ACC112 (cell line): ENCODE measurements at regions not wholly inside any gene's neighbourhood (a gene's known extent, or its start where the extent isn't known, plus 50 kb on each side); places are given as distances from the start of the nearest gene placed in this dataset.
A peak's percentile ranks its signal among the peaks of the same experiment; 100 is the strongest.
"Not testable (repeated sequence)": the region's sequence is repeated elsewhere in the genome, so short reads cannot be mapped to it uniquely, and the experiment has no call there.

Source experiments
- H2AFZ ChIP-seq: fragments of 200-600 bp; sonication (generic); one replicate; pipeline ENCODE4 v1.6.0; 2017; ENCODE audit warnings: antibody characterized with exemption, low read length; ENCODE audit not compliant: unreplicated experiment
- H3K27ac ChIP-seq: fragments of 200-600 bp; sonication (generic); 2 replicates; pipeline ENCODE4 v1.5.1; 2014; ENCODE audit warnings: low read depth, mild to moderate bottlenecking, antibody characterized with exemption, low read length, moderate library complexity
- H3K27me3 ChIP-seq: fragments of 200-600 bp; sonication (generic); 2 replicates; pipeline ENCODE4 v1.6.1; 2014; ENCODE audit warnings: mild to moderate bottlenecking, antibody characterized with exemption, low read length, moderate library complexity, mixed read lengths; ENCODE audit not compliant: insufficient read depth
- H3K36me3 ChIP-seq: fragments of 200-600 bp; sonication (generic); 2 replicates; pipeline ENCODE4 v1.6.1; 2016; ENCODE audit warnings: mild to moderate bottlenecking, antibody characterized with exemption, low read length, moderate library complexity, mixed read lengths; ENCODE audit not compliant: insufficient read depth
- H3K4me1 ChIP-seq: fragments of 200-600 bp; sonication (generic); one replicate; pipeline ENCODE4 v1.6.1; 2016; ENCODE audit warnings: low read length, mixed read lengths; ENCODE audit not compliant: insufficient read depth, unreplicated experiment, control insufficient read depth
- H3K4me3 ChIP-seq: fragments of 200-600 bp; sonication (generic); 2 replicates; pipeline ENCODE4 v1.5.1; 2014; ENCODE audit warnings: mild to moderate bottlenecking, low read depth, low read length
- H3K79me2 ChIP-seq: fragments of 200-600 bp; sonication (generic); one replicate; pipeline ENCODE4 v1.6.0; 2016; ENCODE audit warnings: low read length; ENCODE audit not compliant: control insufficient read depth, unreplicated experiment, insufficient read depth

GRCh38 chr5:74391410-74391809, 249.1 kb downstream of the ENC1 start:
- no peak overlapping the region for H3K27ac ChIP-seq
- no peak overlapping the region for H3K4me3 ChIP-seq
- H3K27me3 ChIP-seq: no peaks in the 10 kb centered on the region

DNA sequence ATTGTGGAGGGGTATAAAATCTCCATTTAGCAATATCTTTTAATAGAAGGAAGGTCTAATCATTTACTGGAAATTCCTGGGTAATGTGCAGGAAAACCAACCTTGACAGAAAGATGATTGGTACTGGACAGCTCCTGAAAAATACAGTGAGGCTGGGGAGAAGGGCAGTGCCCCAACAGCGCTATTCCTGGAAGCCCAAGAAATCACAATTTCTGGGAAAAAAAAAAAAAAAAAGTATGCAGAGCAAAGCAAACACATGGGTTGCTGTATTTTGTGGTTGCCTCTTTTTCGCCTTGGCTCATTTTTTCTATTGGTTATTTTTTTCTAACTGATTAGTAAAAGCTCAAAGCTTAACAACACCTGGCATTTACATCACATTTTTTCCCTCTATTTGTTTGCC, 249.7 kb downstream of the ENC1 start:
- Histone ChIP-seq H3K36me3 (no peaks in the 10 kb centered on the region), H3K79me2 (no peaks in the 10 kb centered on the region), H3K27ac (no peak overlapping the region), H2AFZ (no peak overlapping the region), H3K4me1 (peaks cover 6% of the 10 kb centered on the region), H3K4me3 (no peak overlapping the region), H3K27me3 (no peaks in the 10 kb centered on the region)

More at GRCh38 chr5:74391410-74391809, 249.1 kb downstream of the ENC1 start:
- Histone ChIP-seq H3K36me3 (no peaks in the 10 kb centered on the region), H2AFZ (no peak overlapping the region), H3K79me2 (no peaks in the 10 kb centered on the region), H3K4me1 (peaks cover 6% of the 10 kb centered on the region)

DNA sequence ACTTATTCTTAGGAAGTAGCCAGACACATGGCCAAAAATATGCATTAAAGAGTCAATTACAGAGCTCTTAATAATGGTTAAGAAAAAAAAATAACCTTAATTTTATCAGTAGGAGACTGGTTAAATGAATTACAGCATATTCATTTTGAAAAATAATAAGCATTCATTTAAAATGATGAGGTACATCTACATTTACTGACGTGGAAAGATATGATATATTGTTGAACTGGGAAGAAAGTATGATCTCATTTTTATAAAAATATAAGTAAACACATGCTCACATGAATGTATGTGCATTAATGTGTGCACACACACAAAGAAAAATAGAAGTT, 250.3 kb downstream of the ENC1 start:
- no peak overlapping the region for H2AFZ ChIP-seq
- no peak overlapping the region for H3K27ac ChIP-seq
- no peaks in the 10 kb centered on the region for H3K79me2 ChIP-seq
- no peak overlapping the region for H3K4me3 ChIP-seq
- no peaks in the 10 kb centered on the region for H3K36me3 ChIP-seq
- peaks cover 6% of the 10 kb centered on the region for H3K4me1 ChIP-seq
- no peaks in the 10 kb centered on the region for H3K27me3 ChIP-seq

- H3K27ac ChIP-seq: no peak overlapping the region
- H3K4me1 ChIP-seq: peaks cover 6% of the 10 kb centered on the region
- H3K27me3 ChIP-seq: no peaks in the 10 kb centered on the region
- H3K4me3 ChIP-seq: no peak overlapping the region
- no peaks in the 10 kb centered on the region for H3K36me3 ChIP-seq
- no peaks in the 10 kb centered on the region for H3K79me2 ChIP-seq
- no peak overlapping the region for H2AFZ ChIP-seq
These were observed 250.8 kb downstream of the ENC1 start for GRCh38 chr5:74389531-74390305.

GRCh38 chr5:74388411-74388810, 252.1 kb downstream of the ENC1 start:
- H3K27me3 ChIP-seq, H2AFZ ChIP-seq, H3K36me3 ChIP-seq, H3K27ac ChIP-seq, H3K4me1 ChIP-seq, H3K4me3 ChIP-seq, H3K79me2 ChIP-seq: not testable (repeated sequence)

DNA sequence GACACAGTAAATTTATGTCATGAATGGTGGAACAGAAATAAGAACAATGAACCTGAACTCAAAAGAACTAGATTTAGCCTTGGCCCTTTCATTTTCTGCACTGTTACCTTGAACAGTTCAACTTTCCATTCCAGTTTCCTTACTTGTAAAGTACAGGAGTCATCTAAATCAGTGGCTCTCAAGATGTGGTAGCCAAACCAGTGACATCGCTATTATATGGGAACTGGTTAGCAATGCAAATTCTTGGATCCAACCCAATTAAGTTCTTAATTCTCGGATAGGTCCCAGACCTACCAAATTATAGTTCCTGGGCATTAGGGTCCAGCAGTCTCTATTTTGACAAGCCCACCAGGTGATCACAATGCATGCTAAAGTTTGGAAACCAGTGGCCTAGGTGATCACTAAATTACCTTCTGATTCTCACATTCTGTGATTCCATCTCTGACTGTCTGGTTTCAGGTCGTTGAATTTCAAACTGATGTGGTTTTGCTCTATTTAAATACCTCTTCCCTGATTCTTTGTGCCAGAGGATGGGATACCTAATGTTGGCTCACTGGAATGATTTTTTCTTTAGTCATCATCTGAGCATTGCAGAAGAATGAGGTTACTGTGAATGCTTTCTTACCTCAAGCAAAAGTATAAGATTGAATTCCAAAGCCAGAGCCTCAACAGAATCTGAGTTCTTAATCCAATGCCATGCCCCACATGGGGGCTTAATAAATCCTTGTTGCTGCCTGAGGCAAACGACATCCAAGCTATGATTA, 253.8 kb downstream of the ENC1 start:
- Histone ChIP-seq H3K27me3 (no peaks in the 10 kb centered on the region), H2AFZ (no peak overlapping the region), H3K4me3 (no peak overlapping the region), H3K27ac (no peak overlapping the region), H3K79me2 (no peaks in the 10 kb centered on the region), H3K4me1 (peaks cover 9% of the 10 kb centered on the region), H3K36me3 (no peaks in the 10 kb centered on the region)

DNA sequence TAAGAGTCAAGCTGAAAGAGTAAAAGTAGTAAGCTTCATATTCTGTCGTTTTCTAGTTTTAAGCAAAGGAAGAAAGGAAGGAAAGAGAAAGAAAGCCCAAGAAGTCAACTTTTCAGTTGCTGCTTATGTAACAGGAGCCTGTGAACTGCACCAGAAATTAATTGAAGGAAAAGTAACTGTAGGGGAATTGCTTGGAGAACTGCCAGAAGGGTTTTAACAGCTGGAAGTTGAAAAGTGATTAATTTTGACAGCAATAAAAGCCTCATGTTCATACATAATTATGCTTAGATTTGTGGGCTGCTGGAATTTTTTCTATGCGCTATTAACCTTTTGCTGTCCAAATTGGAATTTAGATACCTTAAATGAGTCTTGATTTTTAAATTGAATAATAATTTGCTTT, 255.7 kb downstream of the ENC1 start:
- no peaks in the 10 kb centered on the region for H3K36me3 ChIP-seq

DNA sequence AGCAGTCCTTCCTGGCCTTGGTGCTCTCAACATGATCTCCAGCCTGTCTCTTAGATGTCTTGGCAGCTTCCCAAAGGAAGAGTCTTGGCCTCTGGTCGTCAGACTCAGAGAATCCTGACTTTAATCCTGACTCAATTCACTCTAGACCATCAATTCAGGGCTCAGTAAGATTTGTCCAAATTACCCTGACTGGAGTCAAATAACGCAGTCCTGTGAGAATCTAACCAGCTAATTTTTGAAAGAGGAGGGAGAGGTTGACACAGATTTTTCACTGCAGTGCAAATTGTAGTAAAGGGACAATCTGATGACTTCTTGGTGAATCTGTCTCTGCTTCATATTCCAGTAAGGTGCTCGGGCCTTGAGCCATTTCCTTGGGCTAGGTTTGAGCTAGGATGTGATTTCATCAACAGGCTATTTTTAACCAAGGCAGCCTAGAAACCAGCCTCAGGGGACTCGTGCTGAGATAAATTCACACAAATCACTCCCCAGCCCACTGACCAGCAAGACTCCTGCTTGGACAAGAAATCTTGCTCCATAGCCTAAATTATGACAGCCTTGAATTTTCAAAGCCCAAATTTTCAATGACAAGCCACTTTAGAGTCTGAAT, 257.4 kb downstream of the ENC1 start:
- no peak overlapping the region for H3K4me3 ChIP-seq
- H2AFZ ChIP-seq: no peak overlapping the region
- H3K27me3 ChIP-seq: no peaks in the 10 kb centered on the region
- H3K79me2 ChIP-seq: no peaks in the 10 kb centered on the region
- H3K36me3 ChIP-seq: no peaks in the 10 kb centered on the region
- peaks cover 9% of the 10 kb centered on the region for H3K4me1 ChIP-seq
- H3K27ac ChIP-seq: peak overlapping the region; percentile 10; the same call in 1 of the 2 replicates

More for the DNA sequence above, 255.7 kb downstream of the ENC1 start:
- H2AFZ ChIP-seq: no peak overlapping the region
- H3K4me3 ChIP-seq: no peak overlapping the region
- H3K27me3 ChIP-seq: no peaks in the 10 kb centered on the region
- no peaks in the 10 kb centered on the region for H3K79me2 ChIP-seq
- no peak overlapping the region for H3K27ac ChIP-seq
- peaks cover 9% of the 10 kb centered on the region for H3K4me1 ChIP-seq

GRCh38 chr5:74382123-74382855, 258.2 kb downstream of the ENC1 start:
- no peak overlapping the region for H3K27ac ChIP-seq
- H3K4me1 ChIP-seq: peaks cover 9% of the 10 kb centered on the region
- H2AFZ ChIP-seq: no peak overlapping the region
- no peak overlapping the region for H3K4me3 ChIP-seq
- no peaks in the 10 kb centered on the region for H3K36me3 ChIP-seq
- no peaks in the 10 kb centered on the region for H3K27me3 ChIP-seq
- H3K79me2 ChIP-seq: no peaks in the 10 kb centered on the region

- no peak overlapping the region for H3K4me3 ChIP-seq
- H2AFZ ChIP-seq: no peak overlapping the region
- peaks cover 9% of the 10 kb centered on the region for H3K4me1 ChIP-seq
- no peaks in the 10 kb centered on the region for H3K27me3 ChIP-seq
- H3K27ac ChIP-seq: no peak overlapping the region
- H3K79me2 ChIP-seq: no peaks in the 10 kb centered on the region
- no peaks in the 10 kb centered on the region for H3K36me3 ChIP-seq
These were observed 260.3 kb downstream of the ENC1 start for GRCh38 chr5:74380193-74380592.
